NT2/D1 (cell line): ENCODE measurements at regions not wholly inside any gene's neighbourhood (a gene's known extent, or its start where the extent isn't known, plus 50 kb on each side); places are given as distances from the start of the nearest gene placed in this dataset.

Experiments used
- DNase-seq: peaks from one replicate; pipeline ENCODE4 v3.0.0-alpha.2; 2011; ENCODE audit warnings: low read depth, low spot score
- H3K27me3 ChIP-seq: 2 replicates; pipeline ENCODE4 v1.6.0; 2011; ENCODE audit warnings: mild to moderate bottlenecking; ENCODE audit not compliant: insufficient read length, insufficient read depth
- H3K36me3 ChIP-seq: 2 replicates; pipeline ENCODE4 v1.6.1; 2011; ENCODE audit warnings: mild to moderate bottlenecking, low read length, mixed read lengths; ENCODE audit not compliant: insufficient read depth, insufficient read length
- H3K4me1 ChIP-seq: 2 replicates; pipeline ENCODE4 v1.5.1; 2011; ENCODE audit not compliant: insufficient read depth, insufficient read length
- H3K4me3 ChIP-seq: 2 replicates; pipeline ENCODE4 v1.5.1; 2011; ENCODE audit warnings: low read depth; ENCODE audit not compliant: insufficient read length
- H3K9ac ChIP-seq: 2 replicates; pipeline ENCODE4 v1.6.0; 2011; ENCODE audit warnings: low read depth; ENCODE audit not compliant: insufficient read length
- H3K9me3 ChIP-seq: 2 replicates; pipeline ENCODE4 v1.5.1; 2011; ENCODE audit warnings: mild to moderate bottlenecking, low read length; ENCODE audit not compliant: insufficient read depth
- SUZ12 ChIP-seq: IDR thresholded peaks from 2 replicates; pipeline ENCODE4 v1.6.1; 2011; ENCODE audit not compliant: insufficient read length, insufficient read depth; ENCODE audit errors: extremely low read depth
- YY1 ChIP-seq: IDR thresholded peaks from 2 replicates; pipeline ENCODE4 v1.6.1; 2011; ENCODE audit not compliant: insufficient read length, insufficient read depth
- ZNF274 ChIP-seq: IDR thresholded peaks from 2 replicates; pipeline ENCODE4 v1.6.1; 2011; ENCODE audit warnings: mild to moderate bottlenecking, low read depth, low read length

DNA sequence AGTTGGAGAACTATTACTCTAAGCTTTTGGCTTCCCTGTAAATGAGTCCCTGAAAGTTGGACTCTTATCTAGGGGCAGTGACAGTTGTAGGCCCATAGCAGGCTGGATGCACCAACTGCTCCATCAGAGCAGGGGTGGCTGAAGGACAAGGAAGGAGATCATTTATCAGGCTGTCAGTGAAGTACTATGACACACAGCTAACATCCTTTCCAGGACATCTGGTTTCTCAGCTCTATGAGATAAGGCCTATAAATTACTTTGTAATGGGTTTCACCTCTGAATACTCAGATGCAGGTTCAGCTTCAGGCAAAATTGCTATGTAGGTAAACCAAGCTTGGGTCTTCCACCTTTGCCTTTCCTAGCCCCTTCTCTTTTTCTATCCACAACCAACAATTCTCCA is 468.5 kb downstream of the KIF16B start:
- Histone ChIP-seq H3K4me1 (no peaks in the 10 kb centered on the region), H3K4me3 (no peak overlapping the region), H3K9me3 (no peaks in the 10 kb centered on the region), H3K9ac (no peak overlapping the region), H3K36me3 (no peaks in the 10 kb centered on the region), H3K27me3 (no peaks in the 10 kb centered on the region)
- no peak for TF ChIP-seq SUZ12
- TF ChIP-seq ZNF274 = no peak
- TF ChIP-seq YY1 = no peak
- no peak for DNase-seq
